Esophagus muscularis mucosa (tissue), 4 donors: ENCODE measurements at regions not wholly inside any gene's neighbourhood (a gene's known extent, or its start where the extent isn't known, plus 50 kb on each side); places are given as distances from the start of the nearest gene placed in this dataset.

Experiments
- EP300 ChIP-seq: sonication (generic); formaldehyde crosslinking; IDR thresholded peaks from one replicate; pipeline ENCODE4 v1.6.1; 2017; ENCODE audit warnings: antibody characterized with exemption
- POLR2A ChIP-seq: fragments of 450-650 bp; IDR thresholded peaks from one replicate; pipeline ENCODE4 v1.6.1; 2017; ENCODE audit warnings: antibody characterized with exemption, moderate library complexity, mild to moderate bottlenecking, low read depth
- POLR2AphosphoS5 ChIP-seq, 2 donors: sonication (generic); formaldehyde crosslinking; IDR thresholded peaks; one replicate each; pipeline ENCODE4 v1.6.1; 2017; ENCODE audit warnings: antibody characterized with exemption in 2 of 2
- TF ChIP-seq, protein P1 (sequence below), 3 experiments: fragments of 200-600 bp in 2 of 3; fragments of 450-650 bp in 1 of 3; sonication (generic) in 2 of 3; IDR thresholded peaks; one replicate each; pipeline ENCODE4 v1.5.1; 2017 to 2019; ENCODE audit warnings: antibody characterized with exemption in 3 of 3, mild to moderate bottlenecking in 2 of 3, moderate library complexity in 1 of 3

DNA sequence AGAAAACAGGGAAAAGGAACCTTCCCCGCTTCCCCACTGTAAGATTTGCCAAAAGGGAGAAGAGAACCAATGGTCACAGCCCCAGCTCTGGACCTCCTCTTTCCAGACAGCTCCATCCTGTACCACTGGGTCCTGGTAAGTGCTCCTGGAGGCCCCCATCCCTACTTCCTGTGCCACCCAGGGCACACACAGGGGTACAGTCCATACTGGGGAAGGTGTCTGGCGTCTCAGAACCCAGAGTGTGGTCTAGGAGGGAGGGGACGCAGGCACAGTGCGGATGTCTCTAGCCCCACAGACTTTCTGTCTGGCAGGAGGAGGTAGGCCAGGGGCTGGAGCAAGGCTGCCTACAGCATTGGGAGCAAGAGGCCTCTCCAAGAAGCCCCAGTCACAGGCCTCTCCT, 213.3 kb upstream of the IGFBP3 start:
- TF ChIP-seq, protein P1, sequence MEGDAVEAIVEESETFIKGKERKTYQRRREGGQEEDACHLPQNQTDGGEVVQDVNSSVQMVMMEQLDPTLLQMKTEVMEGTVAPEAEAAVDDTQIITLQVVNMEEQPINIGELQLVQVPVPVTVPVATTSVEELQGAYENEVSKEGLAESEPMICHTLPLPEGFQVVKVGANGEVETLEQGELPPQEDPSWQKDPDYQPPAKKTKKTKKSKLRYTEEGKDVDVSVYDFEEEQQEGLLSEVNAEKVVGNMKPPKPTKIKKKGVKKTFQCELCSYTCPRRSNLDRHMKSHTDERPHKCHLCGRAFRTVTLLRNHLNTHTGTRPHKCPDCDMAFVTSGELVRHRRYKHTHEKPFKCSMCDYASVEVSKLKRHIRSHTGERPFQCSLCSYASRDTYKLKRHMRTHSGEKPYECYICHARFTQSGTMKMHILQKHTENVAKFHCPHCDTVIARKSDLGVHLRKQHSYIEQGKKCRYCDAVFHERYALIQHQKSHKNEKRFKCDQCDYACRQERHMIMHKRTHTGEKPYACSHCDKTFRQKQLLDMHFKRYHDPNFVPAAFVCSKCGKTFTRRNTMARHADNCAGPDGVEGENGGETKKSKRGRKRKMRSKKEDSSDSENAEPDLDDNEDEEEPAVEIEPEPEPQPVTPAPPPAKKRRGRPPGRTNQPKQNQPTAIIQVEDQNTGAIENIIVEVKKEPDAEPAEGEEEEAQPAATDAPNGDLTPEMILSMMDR (IDR thresholded peaks at IDR 0.05): no peak
- TF ChIP-seq POLR2AphosphoS5 (IDR thresholded peaks at IDR 0.05): no peak
- TF ChIP-seq POLR2A: no peak
- TF ChIP-seq EP300: no peak
